Fibroblast of skin of left biceps (primary cell): ENCODE measurements at regions not wholly inside any gene's neighbourhood (a gene's known extent, or its start where the extent isn't known, plus 50 kb on each side); places are given as distances from the start of the nearest gene placed in this dataset.

Experiments
- DNase-seq, 2 experiments: peaks; one replicate each; pipeline ENCODE4 v3.0.0-alpha.2; 2013; ENCODE audit warnings: low read depth in 2 of 2

- DNase-seq, result no peak
Measured at GRCh38 chr4:104677116-104677515, 182.4 kb upstream of the CXXC4 start.

- DNase-seq, result no peak
Measured at GRCh38 chr4:104682311-104682710, 187.6 kb upstream of the CXXC4 start.

- DNase-seq, result no peak
Measured at GRCh38 chr4:104693601-104694201, 199.0 kb upstream of the CXXC4 start.

- DNase-seq, result no peak
Measured at GRCh38 chr4:104716584-104716983, 221.9 kb upstream of the CXXC4 start.

- no peak for DNase-seq
Measured at GRCh38 chr4:104719539-104720230, 225.0 kb upstream of the CXXC4 start.

- no peak for DNase-seq
Measured at GRCh38 chr4:104722467-104722866, 227.8 kb upstream of the CXXC4 start.

GRCh38 chr4:104726002-104726401 lies 231.3 kb upstream of the CXXC4 start:
- no peak for DNase-seq

GRCh38 chr4:104727643-104728042 lies 232.9 kb upstream of the CXXC4 start:
- DNase-seq, result no peak

- DNase-seq, result peak; percentile 30 to 33
Measured at GRCh38 chr4:104728380-104729122, 233.9 kb upstream of the CXXC4 start.

GRCh38 chr4:104732766-104733165 lies 238.1 kb upstream of the CXXC4 start:
- no peak for DNase-seq

- DNase-seq, result no peak
Measured at GRCh38 chr4:104735174-104735573, 240.5 kb upstream of the CXXC4 start.

- no peak for DNase-seq
Measured at GRCh38 chr4:104740161-104740560, 245.5 kb upstream of the CXXC4 start.

GRCh38 chr4:104743215-104743653 lies 248.5 kb upstream of the CXXC4 start:
- no peak for DNase-seq

GRCh38 chr4:104747635-104748034 lies 252.9 kb upstream of the CXXC4 start:
- no peak for DNase-seq

- DNase-seq, result no peak
Measured at GRCh38 chr4:104749062-104749461, 254.4 kb upstream of the CXXC4 start.

GRCh38 chr4:104750008-104750407 lies 255.3 kb upstream of the CXXC4 start:
- DNase-seq, result no peak

- no peak for DNase-seq
Measured at GRCh38 chr4:104751468-104751867, 256.8 kb upstream of the CXXC4 start.

GRCh38 chr4:104752337-104752736 lies 257.6 kb upstream of the CXXC4 start:
- no peak for DNase-seq

GRCh38 chr4:104756837-104757236 lies 262.1 kb upstream of the CXXC4 start:
- no peak for DNase-seq

GRCh38 chr4:104758574-104758973 lies 263.9 kb upstream of the CXXC4 start:
- DNase-seq, result no peak

GRCh38 chr4:104763554-104764222 lies 269.0 kb upstream of the CXXC4 start:
- no peak for DNase-seq

- DNase-seq, result no peak
Measured at GRCh38 chr4:104766676-104767075, 272.0 kb upstream of the CXXC4 start.
